ENCODE measurements at regions not wholly inside any gene's neighbourhood (a gene's known extent, or its start where the extent isn't known, plus 50 kb on each side); places are given as distances from the start of the nearest gene placed in this dataset.

DNA sequence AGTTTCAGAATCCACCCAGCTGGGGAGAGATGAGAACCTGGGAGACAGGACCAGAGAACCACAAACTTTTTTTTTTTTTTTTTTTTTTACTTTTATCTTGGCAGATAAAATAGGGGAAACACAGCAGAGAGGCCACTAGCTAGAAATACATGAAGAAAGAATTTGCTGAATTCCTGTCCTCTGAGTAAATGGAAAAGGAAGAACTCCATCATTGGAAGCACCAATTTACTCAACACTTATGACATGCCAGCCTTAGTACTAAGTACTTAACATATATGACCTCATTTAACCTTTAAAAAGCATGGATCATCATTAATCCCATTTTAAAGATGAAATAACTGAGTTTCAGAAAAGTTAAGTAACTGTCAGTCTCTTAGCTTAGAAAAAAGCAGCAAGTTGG is 343.0 kb upstream of the NPSR1 start:
- Histone ChIP-seq H3F3A (ENCODE audit: low read depth) (no peaks in the 10 kb centered on the region), H3K79me2 (ENCODE audit: insufficient read depth, low read length) (no peaks in the 10 kb centered on the region), H2AFZ (ENCODE audit: low read length) (no peak overlapping the region), H3K9me2 (replicated peaks; ENCODE audit: low read depth, low read length) (no peaks in the 10 kb centered on the region), H3K36me3 (ENCODE audit: insufficient read depth, low read length) (no peaks in the 10 kb centered on the region), H4K20me1 (ENCODE audit: insufficient read depth, low read length, poor library complexity, severe bottlenecking) (no peaks in the 10 kb centered on the region), H3K4me2 (ENCODE audit: low read depth, low read length, poor library complexity, severe bottlenecking) (no peak overlapping the region), H3K4me1 (ENCODE audit: insufficient read depth, low read length, poor library complexity, severe bottlenecking) (no peaks in the 10 kb centered on the region), H3K27me3 (ENCODE audit: insufficient read depth, low read length, poor library complexity, severe bottlenecking) (no peaks in the 10 kb centered on the region), H3K4me3 (ENCODE audit: low read length, poor library complexity, severe bottlenecking) (no peak overlapping the region), H3K9ac (ENCODE audit: low read depth, low read length, poor library complexity, severe bottlenecking) (no peak overlapping the region), H3K9me3 (ENCODE audit: insufficient read depth, low read depth, low read length) (0 out of 2 replicates have a peak, but pooled peaks cover 5% of the 10 kb centered on the region)
- no peak for TF ChIP-seq CTCF (conservative IDR thresholded peaks at IDR 0.05; ENCODE audit: low read length)
- TF ChIP-seq EZH2phosphoT487 (IDR thresholded peaks at IDR 0.05; ENCODE audit: borderline replicate concordance): no peak

- no peaks in the 10 kb centered on the region for H3K79me2 ChIP-seq (ENCODE audit: insufficient read depth, low read length)
- H3K9ac ChIP-seq (ENCODE audit: low read depth, low read length, poor library complexity, severe bottlenecking): no peak overlapping the region
- no peaks in the 10 kb centered on the region for H3F3A ChIP-seq (ENCODE audit: low read depth)
- no peaks in the 10 kb centered on the region for H3K4me1 ChIP-seq (ENCODE audit: insufficient read depth, low read length, poor library complexity, severe bottlenecking)
- H3K4me2 ChIP-seq (ENCODE audit: low read depth, low read length, poor library complexity, severe bottlenecking): no peak overlapping the region
- 0 out of 2 replicates have a peak, but pooled peaks cover 5% of the 10 kb centered on the region for H3K9me3 ChIP-seq (ENCODE audit: insufficient read depth, low read depth, low read length)
- no peak overlapping the region for H2AFZ ChIP-seq (ENCODE audit: low read length)
- no peaks in the 10 kb centered on the region for H4K20me1 ChIP-seq (ENCODE audit: insufficient read depth, low read length, poor library complexity, severe bottlenecking)
- no peak overlapping the region for H3K4me3 ChIP-seq (ENCODE audit: low read length, poor library complexity, severe bottlenecking)
- no peaks in the 10 kb centered on the region for H3K27me3 ChIP-seq (ENCODE audit: insufficient read depth, low read length, poor library complexity, severe bottlenecking)
- no peaks in the 10 kb centered on the region for H3K36me3 ChIP-seq (ENCODE audit: insufficient read depth, low read length)
- TF ChIP-seq CTCF (conservative IDR thresholded peaks at IDR 0.05; ENCODE audit: low read length): no peak
- TF ChIP-seq EZH2phosphoT487 (IDR thresholded peaks at IDR 0.05; ENCODE audit: borderline replicate concordance): no peak
- H3K9me2 ChIP-seq (replicated peaks; ENCODE audit: low read depth, low read length): no peaks in the 10 kb centered on the region
Observed at GRCh38 chr7:34317039-34317438, 341.0 kb upstream of the NPSR1 start.

DNA sequence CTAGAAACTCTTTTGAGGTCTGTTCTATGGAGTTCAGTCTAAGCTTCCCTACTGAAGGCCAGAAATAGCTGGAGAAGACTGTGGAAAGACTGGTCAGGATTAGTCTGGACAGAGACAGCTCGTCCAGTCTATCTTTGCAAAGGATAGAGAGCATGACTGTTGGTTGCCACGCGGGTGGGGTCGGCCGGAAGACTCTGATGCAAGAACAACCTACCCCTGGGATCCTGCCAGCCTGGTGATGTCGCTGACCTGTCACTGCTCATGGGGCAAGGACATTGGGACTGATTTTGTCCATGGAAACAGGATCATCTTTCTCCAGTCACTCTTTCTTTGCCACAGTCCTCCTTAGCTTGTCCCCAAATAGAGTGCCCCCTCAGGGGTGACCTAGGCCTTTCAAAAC is 337.6 kb upstream of the NPSR1 start:
- H3K9ac ChIP-seq (ENCODE audit: low read depth, low read length, poor library complexity, severe bottlenecking): no peak overlapping the region
- TF ChIP-seq CTCF (conservative IDR thresholded peaks at IDR 0.05; ENCODE audit: low read length) (no peak), EZH2phosphoT487 (IDR thresholded peaks at IDR 0.05; ENCODE audit: borderline replicate concordance) (no peak)
- H3K9me2 ChIP-seq (replicated peaks; ENCODE audit: low read depth, low read length): no peaks in the 10 kb centered on the region
- no peaks in the 10 kb centered on the region for H3K4me1 ChIP-seq (ENCODE audit: insufficient read depth, low read length, poor library complexity, severe bottlenecking)
- no peak overlapping the region for H3K4me3 ChIP-seq (ENCODE audit: low read length, poor library complexity, severe bottlenecking)
- H3K79me2 ChIP-seq (ENCODE audit: insufficient read depth, low read length): no peaks in the 10 kb centered on the region
- H3K36me3 ChIP-seq (ENCODE audit: insufficient read depth, low read length): no peaks in the 10 kb centered on the region
- no peak overlapping the region for H2AFZ ChIP-seq (ENCODE audit: low read length)
- H3K4me2 ChIP-seq (ENCODE audit: low read depth, low read length, poor library complexity, severe bottlenecking): no peak overlapping the region
- no peaks in the 10 kb centered on the region for H3F3A ChIP-seq (ENCODE audit: low read depth)
- H3K9me3 ChIP-seq (ENCODE audit: insufficient read depth, low read depth, low read length): no peaks in the 10 kb centered on the region
- H4K20me1 ChIP-seq (ENCODE audit: insufficient read depth, low read length, poor library complexity, severe bottlenecking): no peaks in the 10 kb centered on the region
- H3K27me3 ChIP-seq (ENCODE audit: insufficient read depth, low read length, poor library complexity, severe bottlenecking): no peaks in the 10 kb centered on the region

Measured in Loucy (cell line).